HEK293 (cell line): ENCODE measurements at regions not wholly inside any gene's neighbourhood (a gene's known extent, or its start where the extent isn't known, plus 50 kb on each side); places are given as distances from the start of the nearest gene placed in this dataset.

Experiments
- CTCF ChIA-PET: fragments of 350-600 bp; formaldehyde crosslinking; extraction: SDS; loops from one replicate; lab custom pipeline; 2021; ENCODE audit warnings: antibody characterized with exemption; lab: Yijun Ruan, JAX
- POLR2A ChIA-PET: fragments of 300-600 bp; formaldehyde crosslinking; extraction: SDS; loops from one replicate; lab custom pipeline; 2020; ENCODE audit warnings: antibody characterized with exemption, inconsistent platforms; lab: Yijun Ruan, JAX
- H3K27ac ChIP-seq: fragments of 200-500 bp; sonication (Bioruptor generic); 2 replicates; pipeline ENCODE4 v1.5.1; 2014; ENCODE audit warnings: low read depth, low read length, control low read depth, inconsistent platforms; ENCODE audit errors: extremely low read depth
- H3K36me3 ChIP-seq, 2 experiments: fragments of 200-500 bp in 1 of 2; sonication (Bioruptor generic) in 1 of 2; 1 replicate in 1 of 2; 2 replicates in 1 of 2; pipeline ENCODE4 v1.5.1; 2014 to 2017; ENCODE audit warnings: inconsistent platforms in 2 of 2, low read length in 2 of 2; ENCODE audit not compliant: control insufficient read depth in 2 of 2, insufficient read depth in 1 of 2
- H3K4me1 ChIP-seq: fragments of 200-500 bp; sonication (Bioruptor generic); 2 replicates; pipeline ENCODE4 v1.5.1; 2014; ENCODE audit warnings: mild to moderate bottlenecking, low read length, inconsistent platforms; ENCODE audit not compliant: control insufficient read depth, insufficient read depth
- H3K4me3 ChIP-seq: 2 replicates; pipeline ENCODE4 v1.5.1; 2011; ENCODE audit warnings: low read depth, mild to moderate bottlenecking, control low read depth, low read length, moderate library complexity
- H3K9me3 ChIP-seq: fragments of 200-500 bp; sonication (Bioruptor generic); 2 replicates; pipeline ENCODE4 v1.5.1; 2014; ENCODE audit warnings: low read depth, low read length, inconsistent platforms; ENCODE audit not compliant: control insufficient read depth, insufficient read depth
- ATF2 ChIP-seq: fragments of 450-650 bp; formaldehyde crosslinking; IDR thresholded peaks from 2 replicates; pipeline ENCODE4 v1.5.1; 2016; ENCODE audit warnings: missing biosample characterization, missing genetic modification characterization, low read depth
- GLIS2 ChIP-seq: fragments of 450-650 bp; formaldehyde crosslinking; IDR thresholded peaks from 2 replicates; pipeline ENCODE4 v1.5.1; 2016; ENCODE audit warnings: missing biosample characterization, missing genetic modification characterization
- KLF10 ChIP-seq: fragments of 450-650 bp; IDR thresholded peaks from 2 replicates; pipeline ENCODE4 v1.5.1; 2018; ENCODE audit warnings: missing biosample characterization, mild to moderate bottlenecking, missing genetic modification characterization
- KLF17 ChIP-seq: fragments of 450-650 bp; formaldehyde crosslinking; IDR thresholded peaks from 2 replicates; pipeline ENCODE4 v1.5.1; 2016; ENCODE audit warnings: missing biosample characterization, missing genetic modification characterization
- SCRT1 ChIP-seq: fragments of 450-650 bp; formaldehyde crosslinking; IDR thresholded peaks from 2 replicates; pipeline ENCODE4 v1.5.1; 2016; ENCODE audit warnings: missing biosample characterization, missing genetic modification characterization, borderline replicate concordance
- ZBTB20 ChIP-seq: fragments of 450-650 bp; formaldehyde crosslinking; IDR thresholded peaks from 2 replicates; pipeline ENCODE4 v1.5.1; 2016; ENCODE audit warnings: missing biosample characterization, missing genetic modification characterization
- ZBTB48 ChIP-seq: fragments of 450-650 bp; formaldehyde crosslinking; IDR thresholded peaks from 2 replicates; pipeline ENCODE4 v1.5.1; 2016; ENCODE audit warnings: missing biosample characterization, missing genetic modification characterization
- ZBTB8A ChIP-seq: fragments of 450-650 bp; formaldehyde crosslinking; IDR thresholded peaks from 2 replicates; pipeline ENCODE4 v1.5.1; 2016; ENCODE audit warnings: missing biosample characterization, missing genetic modification characterization
- ZNF146 ChIP-seq: fragments of 450-650 bp; formaldehyde crosslinking; IDR thresholded peaks from 2 replicates; pipeline ENCODE4 v1.5.1; 2016; ENCODE audit warnings: missing biosample characterization, missing genetic modification characterization
- ZNF18 ChIP-seq: fragments of 450-650 bp; formaldehyde crosslinking; IDR thresholded peaks from 2 replicates; pipeline ENCODE4 v1.5.1; 2016; ENCODE audit warnings: missing biosample characterization, missing genetic modification characterization
- ZNF184 ChIP-seq: fragments of 450-650 bp; IDR thresholded peaks from 2 replicates; pipeline ENCODE4 v1.5.1; 2018; ENCODE audit warnings: missing biosample characterization, mild to moderate bottlenecking, missing genetic modification characterization
- ZNF24 ChIP-seq: fragments of 450-650 bp; formaldehyde crosslinking; IDR thresholded peaks from 2 replicates; pipeline ENCODE4 v1.5.1; 2016; ENCODE audit warnings: missing biosample characterization, missing genetic modification characterization
- ZNF248 ChIP-seq: fragments of 450-650 bp; formaldehyde crosslinking; IDR thresholded peaks from 2 replicates; pipeline ENCODE4 v1.5.1; 2017; ENCODE audit warnings: missing biosample characterization, missing genetic modification characterization
- ZNF354C ChIP-seq: fragments of 450-650 bp; formaldehyde crosslinking; IDR thresholded peaks from 2 replicates; pipeline ENCODE4 v1.5.1; 2016; ENCODE audit warnings: missing biosample characterization, missing genetic modification characterization, low read depth, borderline replicate concordance
- ZNF366 ChIP-seq: fragments of 450-650 bp; formaldehyde crosslinking; conservative IDR thresholded peaks from 2 replicates; pipeline ENCODE4 v1.5.1; 2016; ENCODE audit warnings: missing biosample characterization, missing genetic modification characterization
- ZNF510 ChIP-seq: fragments of 450-650 bp; formaldehyde crosslinking; IDR thresholded peaks from 2 replicates; pipeline ENCODE4 v1.5.1; 2018; ENCODE audit warnings: mild to moderate bottlenecking, missing genetic modification characterization, missing biosample characterization; ENCODE audit not compliant: insufficient replicate concordance
- ZNF571 ChIP-seq: fragments of 450-650 bp; formaldehyde crosslinking; IDR thresholded peaks from 2 replicates; pipeline ENCODE4 v1.5.0; 2017; ENCODE audit warnings: missing biosample characterization, missing genetic modification characterization
- ZNF645 ChIP-seq: fragments of 450-650 bp; formaldehyde crosslinking; IDR thresholded peaks from 2 replicates; pipeline ENCODE4; 2016; ENCODE audit warnings: missing biosample characterization, missing genetic modification characterization
- ZNF76 ChIP-seq: fragments of 450-650 bp; formaldehyde crosslinking; IDR thresholded peaks from 2 replicates; pipeline ENCODE4; 2016; ENCODE audit warnings: low read depth, missing biosample characterization, missing genetic modification characterization, borderline replicate concordance
- ZNF768 ChIP-seq: fragments of 450-650 bp; formaldehyde crosslinking; IDR thresholded peaks from 2 replicates; pipeline ENCODE4 v1.5.1; 2018; ENCODE audit warnings: missing biosample characterization, mild to moderate bottlenecking, missing genetic modification characterization
- ZNF777 ChIP-seq: fragments of 450-650 bp; formaldehyde crosslinking; IDR thresholded peaks from 2 replicates; pipeline ENCODE4 v1.5.1; 2017; ENCODE audit warnings: missing biosample characterization, missing genetic modification characterization, borderline replicate concordance
- ZNF830 ChIP-seq: fragments of 450-650 bp; IDR thresholded peaks from 2 replicates; pipeline ENCODE4 v1.5.0; 2018; ENCODE audit warnings: missing biosample characterization, missing genetic modification characterization, low read depth, mild to moderate bottlenecking, moderate library complexity
- ZSCAN30 ChIP-seq: fragments of 450-650 bp; IDR thresholded peaks from 2 replicates; pipeline ENCODE4 v1.5.1; 2018; ENCODE audit warnings: missing biosample characterization, mild to moderate bottlenecking, missing genetic modification characterization, moderate library complexity
- TF ChIP-seq, protein P1 (sequence below): fragments of 450-650 bp; formaldehyde crosslinking; IDR thresholded peaks from 2 replicates; pipeline ENCODE4 v1.5.1; 2016; ENCODE audit warnings: missing biosample characterization, missing genetic modification characterization
- TF ChIP-seq, protein P2 (sequence below): fragments of 450-650 bp; formaldehyde crosslinking; IDR thresholded peaks from 2 replicates; pipeline ENCODE4 v1.5.1; 2016; ENCODE audit warnings: missing biosample characterization, missing genetic modification characterization
- TF ChIP-seq, protein P3 (sequence below): fragments of 450-650 bp; formaldehyde crosslinking; IDR thresholded peaks from 2 replicates; pipeline ENCODE4 v1.5.1; 2017; ENCODE audit warnings: missing biosample characterization, mild to moderate bottlenecking, missing genetic modification characterization, moderate library complexity

GRCh38 chrX:16386126-16386525 lies 218.8 kb downstream of the MAGEB17 start (continued):
- no peak for TF ChIP-seq ZSCAN30 (tag by site-specific recombination)
- TF ChIP-seq, protein P1, sequence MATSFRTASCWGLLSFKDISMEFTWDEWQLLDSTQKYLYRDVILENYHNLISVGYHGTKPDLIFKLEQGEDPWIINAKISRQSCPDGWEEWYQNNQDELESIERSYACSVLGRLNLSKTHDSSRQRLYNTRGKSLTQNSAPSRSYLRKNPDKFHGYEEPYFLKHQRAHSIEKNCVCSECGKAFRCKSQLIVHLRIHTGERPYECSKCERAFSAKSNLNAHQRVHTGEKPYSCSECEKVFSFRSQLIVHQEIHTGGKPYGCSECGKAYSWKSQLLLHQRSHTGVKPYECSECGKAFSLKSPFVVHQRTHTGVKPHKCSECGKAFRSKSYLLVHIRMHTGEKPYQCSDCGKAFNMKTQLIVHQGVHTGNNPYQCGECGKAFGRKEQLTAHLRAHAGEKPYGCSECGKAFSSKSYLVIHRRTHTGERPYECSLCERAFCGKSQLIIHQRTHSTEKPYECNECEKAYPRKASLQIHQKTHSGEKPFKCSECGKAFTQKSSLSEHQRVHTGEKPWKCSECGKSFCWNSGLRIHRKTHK (tag by site-specific recombination): no peak
- TF ChIP-seq ZNF510 (tag by site-specific recombination): no peak
- no peak for TF ChIP-seq ZNF571 (tag by site-specific recombination)
- no peak for TF ChIP-seq ZNF248 (tag by site-specific recombination)
- TF ChIP-seq KLF10 (tag by site-specific recombination): no peak
- TF ChIP-seq, protein P2, sequence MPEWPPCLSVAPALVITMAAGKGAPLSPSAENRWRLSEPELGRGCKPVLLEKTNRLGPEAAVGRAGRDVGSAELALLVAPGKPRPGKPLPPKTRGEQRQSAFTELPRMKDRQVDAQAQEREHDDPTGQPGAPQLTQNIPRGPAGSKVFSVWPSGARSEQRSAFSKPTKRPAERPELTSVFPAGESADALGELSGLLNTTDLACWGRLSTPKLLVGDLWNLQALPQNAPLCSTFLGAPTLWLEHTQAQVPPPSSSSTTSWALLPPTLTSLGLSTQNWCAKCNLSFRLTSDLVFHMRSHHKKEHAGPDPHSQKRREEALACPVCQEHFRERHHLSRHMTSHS: no peak
- no peak for TF ChIP-seq ZNF830 (tag by site-specific recombination)
- no peak for TF ChIP-seq ZNF366 (tag by site-specific recombination)
- no peak for TF ChIP-seq GLIS2

DNA sequence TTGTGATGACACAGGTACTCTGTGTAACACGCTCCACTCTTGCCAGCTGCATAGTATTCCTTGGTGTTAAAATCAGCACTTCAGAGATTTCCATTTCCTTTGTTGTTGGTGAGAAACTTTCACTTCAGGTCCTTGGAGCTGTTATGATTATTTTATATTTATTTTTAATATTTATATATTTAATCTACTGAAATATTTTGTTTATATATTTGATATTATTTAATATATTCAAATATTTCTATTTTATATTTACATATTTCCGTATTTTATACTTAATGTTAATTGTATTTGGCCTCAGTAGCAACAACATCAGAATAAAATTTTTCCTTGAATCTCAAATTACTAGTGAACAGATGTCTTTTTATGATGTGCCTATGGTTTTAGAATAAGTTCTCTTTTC lies 225.3 kb downstream of the MAGEB17 start:
- H3K36me3 ChIP-seq: no peaks in the 10 kb centered on the region
- no peak for TF ChIP-seq ZNF768 (tag by site-specific recombination)
- TF ChIP-seq, protein P3, sequence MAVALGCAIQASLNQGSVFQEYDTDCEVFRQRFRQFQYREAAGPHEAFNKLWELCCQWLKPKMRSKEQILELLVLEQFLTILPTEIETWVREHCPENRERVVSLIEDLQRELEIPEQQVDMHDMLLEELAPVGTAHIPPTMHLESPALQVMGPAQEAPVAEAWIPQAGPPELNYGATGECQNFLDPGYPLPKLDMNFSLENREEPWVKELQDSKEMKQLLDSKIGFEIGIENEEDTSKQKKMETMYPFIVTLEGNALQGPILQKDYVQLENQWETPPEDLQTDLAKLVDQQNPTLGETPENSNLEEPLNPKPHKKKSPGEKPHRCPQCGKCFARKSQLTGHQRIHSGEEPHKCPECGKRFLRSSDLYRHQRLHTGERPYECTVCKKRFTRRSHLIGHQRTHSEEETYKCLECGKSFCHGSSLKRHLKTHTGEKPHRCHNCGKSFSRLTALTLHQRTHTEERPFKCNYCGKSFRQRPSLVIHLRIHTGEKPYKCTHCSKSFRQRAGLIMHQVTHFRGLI (tag by site-specific recombination): no peak
- TF ChIP-seq ZNF777 (tag by site-specific recombination): no peak
- no peak for TF ChIP-seq ZNF354C (tag by site-specific recombination)
- no peak for TF ChIP-seq ZBTB8A (tag by site-specific recombination)
- H3K4me3 ChIP-seq: no peak overlapping the region
- ChIA-PET CTCF (no interaction called here), POLR2A (no interaction called here)
- no peaks in the 10 kb centered on the region for H3K4me1 ChIP-seq
- no peak overlapping the region for H3K27ac ChIP-seq
- H3K9me3 ChIP-seq: no peaks in the 10 kb centered on the region

GRCh38 chrX:16394290-16394689 lies 227.0 kb downstream of the MAGEB17 start:
- CTCF ChIA-PET: no interaction called here
- no peaks in the 10 kb centered on the region for H3K9me3 ChIP-seq
- H3K36me3 ChIP-seq: no peaks in the 10 kb centered on the region
- no peaks in the 10 kb centered on the region for H3K4me1 ChIP-seq
- POLR2A ChIA-PET: interaction anchor here (0.5 kb wide), 1 partner anchor 19 kb away, joined by 4 read pairs; no protein-coding TSS in a partner anchor
- no peak overlapping the region for H3K27ac ChIP-seq
- no peak overlapping the region for H3K4me3 ChIP-seq
- TF ChIP-seq ATF2 (no peak), ZNF18 (no peak), ZBTB48 (tag by site-specific recombination) (no peak), ZNF184 (tag by site-specific recombination) (no peak), KLF10 (tag by site-specific recombination) (no peak), ZNF146 (tag by site-specific recombination) (no peak), KLF17 (tag by site-specific recombination) (no peak), SCRT1 (tag by site-specific recombination) (no peak), ZNF76 (no peak), ZNF645 (no peak), ZBTB20 (tag by site-specific recombination) (no peak), ZNF24 (tag by site-specific recombination) (no peak)
